ENCODE measurements at regions not wholly inside any gene's neighbourhood (a gene's known extent, or its start where the extent isn't known, plus 50 kb on each side); places are given as distances from the start of the nearest gene placed in this dataset.

DNA sequence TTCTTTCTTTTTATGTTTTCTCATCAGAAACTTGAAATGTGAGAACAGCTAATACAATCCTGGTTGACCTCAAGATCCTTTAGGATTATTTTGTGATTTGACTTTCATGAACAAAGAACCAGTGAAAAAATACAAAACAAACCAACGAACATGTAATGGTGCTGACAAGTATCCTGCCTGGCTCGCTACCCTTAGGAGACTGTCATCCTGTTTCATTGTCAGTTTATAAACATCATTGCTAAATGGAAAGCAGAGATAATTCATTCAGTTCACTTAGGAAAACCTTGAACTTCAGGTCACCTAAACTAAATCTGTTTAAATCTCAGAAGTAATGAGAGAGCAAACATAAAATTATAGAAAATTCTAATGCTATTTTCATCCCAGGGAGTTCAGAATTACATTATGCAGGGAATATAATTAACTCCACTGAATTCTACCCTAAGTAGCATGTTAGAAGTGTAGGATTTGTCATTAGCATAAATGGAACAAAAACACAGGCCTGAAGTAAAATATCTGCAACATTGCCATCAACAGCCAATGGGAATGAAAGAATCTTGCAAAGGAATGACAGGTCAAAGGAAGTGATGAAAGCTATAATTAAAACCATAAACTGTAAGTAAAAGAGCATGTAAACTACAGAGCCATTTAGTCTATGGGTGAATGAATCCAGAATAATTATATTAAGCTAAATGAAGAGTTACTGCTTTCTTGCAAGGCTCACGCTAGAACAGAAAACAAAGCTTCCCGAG is 401.2 kb upstream of the MANEA start:
- no peak for DNase-seq (ENCODE audit: extremely low spot score)
- H3K4me3 ChIP-seq, result no peak overlapping the region
- H3K4me1 ChIP-seq, result no peaks in the 10 kb centered on the region
- TF ChIP-seq EP300 (IDR thresholded peaks at IDR 0.05) (no peak), POLR2AphosphoS5 (IDR thresholded peaks at IDR 0.05) (no peak), POLR2A (IDR thresholded peaks at IDR 0.05; ENCODE audit: low read depth) (no peak)
- TF ChIP-seq, protein P1, sequence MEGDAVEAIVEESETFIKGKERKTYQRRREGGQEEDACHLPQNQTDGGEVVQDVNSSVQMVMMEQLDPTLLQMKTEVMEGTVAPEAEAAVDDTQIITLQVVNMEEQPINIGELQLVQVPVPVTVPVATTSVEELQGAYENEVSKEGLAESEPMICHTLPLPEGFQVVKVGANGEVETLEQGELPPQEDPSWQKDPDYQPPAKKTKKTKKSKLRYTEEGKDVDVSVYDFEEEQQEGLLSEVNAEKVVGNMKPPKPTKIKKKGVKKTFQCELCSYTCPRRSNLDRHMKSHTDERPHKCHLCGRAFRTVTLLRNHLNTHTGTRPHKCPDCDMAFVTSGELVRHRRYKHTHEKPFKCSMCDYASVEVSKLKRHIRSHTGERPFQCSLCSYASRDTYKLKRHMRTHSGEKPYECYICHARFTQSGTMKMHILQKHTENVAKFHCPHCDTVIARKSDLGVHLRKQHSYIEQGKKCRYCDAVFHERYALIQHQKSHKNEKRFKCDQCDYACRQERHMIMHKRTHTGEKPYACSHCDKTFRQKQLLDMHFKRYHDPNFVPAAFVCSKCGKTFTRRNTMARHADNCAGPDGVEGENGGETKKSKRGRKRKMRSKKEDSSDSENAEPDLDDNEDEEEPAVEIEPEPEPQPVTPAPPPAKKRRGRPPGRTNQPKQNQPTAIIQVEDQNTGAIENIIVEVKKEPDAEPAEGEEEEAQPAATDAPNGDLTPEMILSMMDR (IDR thresholded peaks at IDR 0.05), result no peak
- intact Hi-C loops (cut with DNase I), result no loop called here
- no peaks in the 10 kb centered on the region for H3K27me3 ChIP-seq
- no peak overlapping the region for H3K27ac ChIP-seq (replicated peaks in 1 of 4)
- WGBS, result 40% methylated on average over 4 of the region's 4 CpGs
- H3K36me3 ChIP-seq, result no peaks in the 10 kb centered on the region
- no peaks in the 10 kb centered on the region for H3K9me3 ChIP-seq

DNA sequence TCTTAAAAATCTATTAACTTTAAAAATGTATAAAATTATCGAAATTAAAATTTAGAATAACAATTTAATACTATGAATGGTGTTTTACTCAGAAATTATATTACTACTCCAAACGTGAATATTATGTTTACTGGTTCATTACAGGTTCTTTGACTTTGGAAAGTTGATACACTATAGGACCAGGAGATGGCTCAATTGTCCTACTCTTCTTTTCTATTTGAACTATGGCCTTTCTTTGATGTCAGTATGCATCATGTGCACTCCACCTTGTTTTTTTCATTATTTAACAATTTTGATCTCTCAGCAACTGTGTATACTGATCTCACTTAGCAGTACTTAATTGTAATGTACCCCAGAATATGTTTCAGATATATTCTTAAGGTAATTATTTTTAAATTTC is 391.5 kb upstream of the MANEA start:
- intact Hi-C loops (cut with DNase I), result no loop called here
- Histone ChIP-seq H3K27ac (replicated peaks in 1 of 4) (no peak overlapping the region), H3K4me1 (no peaks in the 10 kb centered on the region), H3K27me3 (no peaks in the 10 kb centered on the region), H3K36me3 (no peaks in the 10 kb centered on the region), H3K4me3 (no peak overlapping the region), H3K9me3 (no peaks in the 10 kb centered on the region)
- WGBS, result 50% methylated on average over 2 of the region's 2 CpGs
- TF ChIP-seq EP300 (IDR thresholded peaks at IDR 0.05), result no peak
- TF ChIP-seq, protein P1 (IDR thresholded peaks at IDR 0.05), result no peak
- TF ChIP-seq POLR2AphosphoS5 (IDR thresholded peaks at IDR 0.05), result no peak
- TF ChIP-seq POLR2A (IDR thresholded peaks at IDR 0.05; ENCODE audit: low read depth), result no peak
- no peak for DNase-seq (ENCODE audit: extremely low spot score)

DNA sequence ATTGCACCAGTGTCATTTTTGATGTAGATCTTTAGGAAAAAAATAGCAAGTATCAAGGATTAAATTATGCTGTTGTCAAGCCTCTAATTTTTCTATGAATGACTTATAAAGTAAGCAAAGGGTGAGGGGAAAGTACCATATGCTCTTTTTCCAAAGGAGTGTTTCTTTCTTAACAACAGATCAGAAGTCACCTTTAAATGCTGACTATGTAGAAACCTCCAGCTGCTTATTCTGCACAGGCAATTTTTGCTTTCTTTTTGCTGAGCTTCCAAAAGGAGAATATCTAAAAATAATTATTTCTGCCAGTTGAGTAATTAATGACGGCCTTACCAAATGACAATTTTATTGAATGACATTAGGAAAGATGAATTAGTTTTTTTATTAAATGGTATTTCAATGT is 390.6 kb upstream of the MANEA start:
- DNase-seq (ENCODE audit: extremely low spot score), result no peak
- no peak overlapping the region for H3K4me3 ChIP-seq
- H3K4me1 ChIP-seq, result no peaks in the 10 kb centered on the region
- no peaks in the 10 kb centered on the region for H3K9me3 ChIP-seq
- H3K27me3 ChIP-seq, result no peaks in the 10 kb centered on the region
- 32% methylated on average over 1 of the region's 1 CpG for WGBS
- H3K27ac ChIP-seq (replicated peaks in 1 of 4), result no peak overlapping the region
- TF ChIP-seq POLR2AphosphoS5 (IDR thresholded peaks at IDR 0.05) (no peak), EP300 (IDR thresholded peaks at IDR 0.05) (no peak), POLR2A (IDR thresholded peaks at IDR 0.05; ENCODE audit: low read depth) (no peak)
- TF ChIP-seq, protein P1 (IDR thresholded peaks at IDR 0.05), result no peak
- H3K36me3 ChIP-seq, result no peaks in the 10 kb centered on the region
- intact Hi-C loops (cut with DNase I), result no loop called here

DNA sequence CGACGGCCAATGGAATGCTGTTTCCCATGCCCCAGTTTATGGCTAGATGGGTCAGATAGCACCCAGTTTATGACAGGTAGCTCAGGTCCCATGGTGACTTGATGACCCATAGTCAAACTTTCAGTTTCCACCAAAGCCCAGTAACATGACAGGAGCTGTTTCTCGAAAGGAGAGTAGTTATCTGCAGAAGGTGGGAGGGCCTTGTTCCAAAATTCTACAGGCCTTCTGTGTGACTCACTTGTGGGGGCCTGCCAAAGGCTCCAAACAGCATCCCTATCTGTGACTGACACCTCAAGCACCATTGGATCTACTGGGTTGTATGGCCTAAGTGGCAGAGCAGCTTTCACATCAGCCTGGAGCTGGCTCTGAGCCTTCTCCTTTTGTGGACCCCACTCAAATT is 379.7 kb upstream of the MANEA start:
- Histone ChIP-seq H3K27me3 (no peaks in the 10 kb centered on the region), H3K27ac (replicated peaks in 1 of 4) (no peak overlapping the region), H3K4me1 (no peaks in the 10 kb centered on the region), H3K9me3 (no peaks in the 10 kb centered on the region), H3K4me3 (no peak overlapping the region), H3K36me3 (no peaks in the 10 kb centered on the region)
- TF ChIP-seq POLR2A (IDR thresholded peaks at IDR 0.05; ENCODE audit: low read depth) (no peak), POLR2AphosphoS5 (IDR thresholded peaks at IDR 0.05) (no peak), EP300 (IDR thresholded peaks at IDR 0.05) (no peak)
- TF ChIP-seq, protein P1 (IDR thresholded peaks at IDR 0.05), result no peak
- DNase-seq (ENCODE audit: extremely low spot score), result no peak
- intact Hi-C loops (cut with DNase I), result no loop called here
- 82% methylated on average over 2 of the region's 3 CpGs for WGBS
